Hematopoietic multipotent progenitor cell treated with erythropoietin and hydrocortisone succinate and interleukin-3 and kit ligand, for 4 days (in vitro differentiated cells): ENCODE measurements at regions not wholly inside any gene's neighbourhood (a gene's known extent, or its start where the extent isn't known, plus 50 kb on each side); places are given as distances from the start of the nearest gene placed in this dataset.
"Not testable (repeated sequence)": the region's sequence is repeated elsewhere in the genome, so short reads cannot be mapped to it uniquely, and the experiment has no call there.

Experiments
- DNase-seq: peaks from one replicate; pipeline ENCODE4 v3.0.0-alpha.2; 2015

- DNase-seq = no peak
These were observed 340.8 kb downstream of the NUP35 start for GRCh38 chr2:183465048-183465447.

DNA sequence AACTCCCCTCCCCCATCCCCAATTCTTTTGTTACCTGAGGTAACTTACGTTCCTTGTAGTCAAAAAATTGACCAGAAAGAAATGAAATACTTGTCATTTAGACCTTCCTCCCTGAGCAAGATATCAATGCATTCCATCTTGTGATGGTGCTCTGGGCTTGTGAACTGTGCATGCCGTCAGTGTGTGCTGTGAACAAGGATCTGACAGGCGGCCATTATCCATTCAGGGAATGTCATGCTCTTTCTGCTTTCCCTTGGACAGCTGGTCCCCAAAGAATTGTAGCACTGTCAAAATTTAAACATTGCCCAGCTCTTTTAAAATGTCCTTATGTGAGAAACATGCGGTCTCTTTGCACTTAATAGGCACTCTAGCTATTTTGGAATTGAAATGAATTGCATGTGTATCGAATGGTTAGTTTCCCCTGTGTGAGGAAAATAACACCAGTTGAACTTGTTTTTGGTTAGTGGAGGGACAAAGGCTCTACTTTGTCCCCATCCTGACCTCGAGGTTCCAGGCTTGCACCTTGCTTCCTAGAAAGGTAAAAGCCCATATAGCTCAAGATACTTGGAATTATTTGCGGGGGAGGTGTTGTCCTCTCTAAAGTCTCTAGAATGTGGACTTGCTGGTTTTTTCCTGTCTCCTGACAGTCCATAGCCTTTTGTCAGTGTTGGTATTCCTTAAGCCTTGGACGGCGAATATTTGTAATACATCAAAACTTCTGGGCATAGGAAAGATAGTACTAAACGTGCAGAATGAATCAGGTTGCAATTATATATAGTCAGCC, 350.9 kb downstream of the NUP35 start:
- no peak for DNase-seq

GRCh38 chr2:183476490-183476889, 352.2 kb downstream of the NUP35 start:
- no peak for DNase-seq

DNA sequence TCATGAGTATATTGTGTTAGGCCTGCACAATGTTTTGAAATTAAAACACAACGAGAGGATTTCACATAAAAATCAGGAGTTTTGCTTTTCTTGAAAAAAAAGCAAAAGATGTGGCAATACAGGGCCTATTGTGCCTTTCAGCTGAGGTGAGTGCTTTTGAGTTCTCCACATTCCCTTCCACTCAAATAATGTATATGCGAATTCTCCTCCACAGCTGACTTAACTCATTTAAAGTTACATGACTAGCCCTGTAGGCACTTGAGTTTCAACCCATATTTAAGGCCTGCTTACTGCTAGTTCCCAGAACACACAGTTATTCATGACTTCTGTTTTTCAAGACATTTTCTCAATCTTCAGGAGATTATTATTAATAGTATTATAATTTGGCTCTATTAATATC, 353.1 kb downstream of the NUP35 start:
- DNase-seq = no peak

DNA sequence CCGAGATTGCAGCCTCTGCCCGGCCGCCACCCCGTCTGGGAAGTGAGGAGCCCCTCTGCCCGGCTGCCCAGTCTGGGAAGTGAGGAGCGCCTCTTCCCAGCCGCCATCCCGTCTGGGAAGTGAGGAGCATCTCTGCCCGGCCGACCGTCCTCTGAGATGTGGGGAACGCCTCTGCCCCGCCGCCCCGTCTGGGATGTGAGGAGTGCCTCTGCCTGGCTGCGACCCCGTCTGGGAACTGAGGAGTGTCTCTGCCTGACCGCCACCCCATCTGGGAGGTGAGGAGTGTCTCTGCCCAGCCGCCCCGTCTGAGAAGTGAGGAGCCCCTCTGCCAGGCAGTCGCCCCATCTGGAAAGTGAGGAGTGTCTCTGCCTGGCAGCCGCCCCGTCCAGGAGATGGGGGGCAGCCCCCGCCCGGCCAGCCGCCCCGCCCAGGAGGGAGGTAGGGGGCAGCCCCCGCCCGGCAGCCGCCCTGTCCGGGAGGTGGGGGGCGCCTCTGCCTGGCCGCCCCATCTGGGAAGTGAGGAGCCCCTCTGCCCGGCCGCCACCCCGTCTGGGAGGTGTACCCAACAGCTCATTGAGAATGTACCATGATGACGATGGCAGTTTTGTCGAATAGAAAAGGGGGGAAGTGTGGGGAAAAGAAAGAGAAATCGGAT, 354.8 kb downstream of the NUP35 start:
- DNase-seq = not testable (repeated sequence)

- no peak for DNase-seq
These were observed 363.1 kb downstream of the NUP35 start for GRCh38 chr2:183487326-183487725.

DNA sequence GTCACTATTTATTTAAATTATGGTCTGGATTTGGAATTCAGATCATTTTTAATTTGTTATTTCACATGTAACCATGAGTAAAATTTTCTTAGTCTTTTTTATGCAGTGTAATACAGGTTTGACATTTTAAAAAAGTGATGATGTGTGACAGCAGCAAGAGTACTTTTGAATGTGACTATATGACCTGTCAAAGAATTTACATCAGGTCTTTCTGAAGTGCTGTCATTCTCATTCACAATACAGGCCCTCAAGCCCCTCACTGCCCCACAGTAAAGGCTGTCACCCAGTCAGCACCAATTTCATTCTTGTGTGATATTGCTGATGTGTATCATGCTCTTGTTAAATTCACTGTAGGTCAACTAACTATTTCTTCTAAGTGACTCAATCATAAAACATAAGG, 364.2 kb downstream of the NUP35 start:
- no peak for DNase-seq

GRCh38 chr2:183490489-183490888, 366.2 kb downstream of the NUP35 start:
- no peak for DNase-seq

- no peak for DNase-seq
These were observed 366.7 kb downstream of the NUP35 start for GRCh38 chr2:183490914-183491313.

DNA sequence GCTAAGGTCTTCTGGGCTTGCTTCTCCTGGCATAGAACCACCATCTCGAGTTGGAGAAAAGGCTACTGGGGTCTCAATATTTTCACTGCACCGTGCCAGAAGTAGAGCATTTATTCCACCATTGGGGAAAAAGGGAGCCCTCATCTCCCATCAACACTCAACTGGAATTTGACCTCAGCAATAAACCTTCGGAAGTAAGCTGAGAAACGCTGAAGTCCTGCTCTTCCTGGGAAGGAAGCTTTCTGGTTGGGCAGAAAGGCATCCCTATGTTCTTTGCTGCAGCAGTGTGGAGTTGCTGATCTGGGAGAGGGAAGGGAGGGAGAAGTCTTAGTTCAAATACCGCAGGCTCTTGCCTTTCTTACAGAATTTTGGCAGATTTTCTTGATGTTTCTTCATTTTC, 368.8 kb downstream of the NUP35 start:
- DNase-seq = no peak

DNA sequence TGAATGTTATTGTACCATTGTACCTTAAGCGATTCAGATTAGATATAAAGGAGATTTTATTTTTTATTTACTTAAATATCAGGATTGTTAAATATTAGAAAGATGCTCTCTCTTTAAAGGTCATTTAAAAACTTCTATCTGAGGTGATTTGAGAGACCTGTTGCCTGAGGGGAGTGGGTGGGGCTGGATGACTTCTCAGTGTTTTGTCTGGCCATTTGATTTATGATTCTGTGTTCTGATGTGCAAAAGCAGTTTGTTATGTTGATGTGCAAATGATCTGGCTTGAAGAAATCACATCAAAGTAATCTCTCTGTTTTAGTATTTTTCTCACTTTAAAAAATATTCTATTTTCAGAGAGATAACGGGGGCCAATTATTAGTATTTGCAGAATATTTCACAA, 370.8 kb downstream of the NUP35 start:
- no peak for DNase-seq

- no peak for DNase-seq
These were observed 371.5 kb downstream of the NUP35 start for GRCh38 chr2:183495589-183496267.

GRCh38 chr2:183497861-183498260, 373.6 kb downstream of the NUP35 start:
- DNase-seq = no peak

- no peak for DNase-seq
These were observed 381.7 kb downstream of the NUP35 start for GRCh38 chr2:183505911-183506310.

- DNase-seq = no peak
These were observed 386.9 kb downstream of the NUP35 start for GRCh38 chr2:183511154-183511553.

- DNase-seq = no peak
These were observed 395.3 kb downstream of the NUP35 start for GRCh38 chr2:183519371-183520056.

- no peak for DNase-seq
These were observed 397.7 kb downstream of the NUP35 start for GRCh38 chr2:183521911-183522310.

GRCh38 chr2:183522489-183523266, 398.4 kb downstream of the NUP35 start:
- DNase-seq = no peak

- DNase-seq = no peak
These were observed 406.2 kb downstream of the NUP35 start for GRCh38 chr2:183530333-183530901.

GRCh38 chr2:183532514-183532913, 408.3 kb downstream of the NUP35 start:
- no peak for DNase-seq

DNA sequence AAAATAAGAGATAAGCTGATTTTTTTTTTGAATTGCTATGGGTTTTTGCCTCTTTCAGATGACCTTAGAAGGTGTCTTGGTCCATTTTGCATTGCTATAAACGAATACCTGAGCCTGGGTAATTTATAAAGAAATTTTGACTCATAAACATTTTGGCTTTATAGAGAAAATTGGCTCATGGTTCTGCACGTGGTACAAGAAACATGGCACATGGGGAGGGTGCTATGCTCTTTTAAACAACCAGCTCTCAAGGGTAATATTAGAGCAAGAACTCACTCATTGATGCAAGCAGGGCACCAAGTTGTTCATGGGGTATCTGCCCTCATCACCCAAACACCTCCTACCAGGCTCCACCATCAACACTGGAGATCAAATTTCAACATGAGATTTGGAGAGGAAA, 408.8 kb downstream of the NUP35 start:
- no peak for DNase-seq

- DNase-seq = no peak
These were observed 412.0 kb downstream of the NUP35 start for GRCh38 chr2:183536290-183536689.
